ENCODE measurements at regions not wholly inside any gene's neighbourhood (a gene's known extent, or its start where the extent isn't known, plus 50 kb on each side); places are given as distances from the start of the nearest gene placed in this dataset.
"Not testable (repeated sequence)": the region's sequence is repeated elsewhere in the genome, so short reads cannot be mapped to it uniquely, and the experiment has no call there.

DNA sequence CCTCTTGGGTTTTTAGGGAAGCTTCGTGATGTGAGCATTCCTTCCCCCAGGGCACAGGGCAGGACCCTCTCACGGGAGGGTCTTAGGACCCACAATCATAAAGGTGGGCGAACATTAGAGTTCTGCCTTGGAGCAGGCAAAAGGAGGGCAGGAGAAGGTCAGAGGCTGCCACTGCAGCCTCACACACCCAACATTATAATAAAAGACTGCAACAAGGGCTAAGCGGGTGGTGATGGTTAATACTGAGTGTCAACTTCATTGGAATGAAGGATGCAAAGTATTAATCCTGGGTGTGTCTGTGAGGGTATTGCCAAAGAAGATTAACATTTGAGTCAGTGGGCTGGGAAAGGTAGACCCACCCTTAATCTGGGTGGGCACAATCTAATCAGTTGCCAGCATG is 206.6 kb upstream of the C2CD4B start:
- TF ChIP-seq, protein P1, sequence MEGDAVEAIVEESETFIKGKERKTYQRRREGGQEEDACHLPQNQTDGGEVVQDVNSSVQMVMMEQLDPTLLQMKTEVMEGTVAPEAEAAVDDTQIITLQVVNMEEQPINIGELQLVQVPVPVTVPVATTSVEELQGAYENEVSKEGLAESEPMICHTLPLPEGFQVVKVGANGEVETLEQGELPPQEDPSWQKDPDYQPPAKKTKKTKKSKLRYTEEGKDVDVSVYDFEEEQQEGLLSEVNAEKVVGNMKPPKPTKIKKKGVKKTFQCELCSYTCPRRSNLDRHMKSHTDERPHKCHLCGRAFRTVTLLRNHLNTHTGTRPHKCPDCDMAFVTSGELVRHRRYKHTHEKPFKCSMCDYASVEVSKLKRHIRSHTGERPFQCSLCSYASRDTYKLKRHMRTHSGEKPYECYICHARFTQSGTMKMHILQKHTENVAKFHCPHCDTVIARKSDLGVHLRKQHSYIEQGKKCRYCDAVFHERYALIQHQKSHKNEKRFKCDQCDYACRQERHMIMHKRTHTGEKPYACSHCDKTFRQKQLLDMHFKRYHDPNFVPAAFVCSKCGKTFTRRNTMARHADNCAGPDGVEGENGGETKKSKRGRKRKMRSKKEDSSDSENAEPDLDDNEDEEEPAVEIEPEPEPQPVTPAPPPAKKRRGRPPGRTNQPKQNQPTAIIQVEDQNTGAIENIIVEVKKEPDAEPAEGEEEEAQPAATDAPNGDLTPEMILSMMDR (IDR thresholded peaks at IDR 0.05) = not testable (repeated sequence)
- TF ChIP-seq ZFX (IDR thresholded peaks at IDR 0.05; ENCODE audit: borderline replicate concordance) = not testable (repeated sequence)

All from 22Rv1 (cell line).